SU-DHL-6 (cell line): ENCODE measurements at regions not wholly inside any gene's neighbourhood (a gene's known extent, or its start where the extent isn't known, plus 50 kb on each side); places are given as distances from the start of the nearest gene placed in this dataset.

Experiments
- CTCF ChIP-seq: fragments of 200-600 bp; sonication (generic); IDR thresholded peaks from one replicate; pipeline ENCODE4 v1.5.1; 2017; ENCODE audit warnings: antibody characterized with exemption, mild to moderate bottlenecking, low read length, moderate library complexity; ENCODE audit not compliant: insufficient read depth, poor library complexity, severe bottlenecking
- EZH2phosphoT487 ChIP-seq: fragments of 200-600 bp; sonication (generic), shearing (Covaris generic); conservative IDR thresholded peaks from 2 replicates; pipeline ENCODE4 v1.6.1; 2018; ENCODE audit warnings: mild to moderate bottlenecking, antibody characterized with exemption, low read length, moderate library complexity, mixed read lengths

- TF ChIP-seq CTCF: no peak
- TF ChIP-seq EZH2phosphoT487: no peak
Measured at GRCh38 chr2:31693882-31694281, 113.1 kb upstream of the SRD5A2 start.
